Spleen (tissue), 11 donors: ENCODE measurements at regions not wholly inside any gene's neighbourhood (a gene's known extent, or its start where the extent isn't known, plus 50 kb on each side); places are given as distances from the start of the nearest gene placed in this dataset.

Source experiments
- DNase-seq: peaks from one replicate; pipeline ENCODE4 v3.0.0-alpha.2; 2020
- H3K27ac ChIP-seq, 8 donors: fragments of 200-600 bp; sonication (generic) in 7 of 8; 1 replicate in 4 of 8; 2 replicates in 4 of 8; pipeline versions ENCODE4 v1.5.0 to v1.8.0; 2016 to 2021; ENCODE audit warnings: inconsistent platforms in 4 of 8, mild to moderate bottlenecking in 4 of 8, moderate library complexity in 1 of 8
- H3K27me3 ChIP-seq, 7 donors: fragments of 200-600 bp; sonication (generic) in 6 of 7; replicated peaks in 1 of 7; 1 replicate in 4 of 7; 2 replicates in 3 of 7; pipeline versions ENCODE4 v1.5.0 to v1.8.0; 2016 to 2021; ENCODE audit warnings: inconsistent platforms in 3 of 7, mild to moderate bottlenecking in 1 of 7
- H3K36me3 ChIP-seq, 6 donors: fragments of 200-600 bp; sonication (generic) in 5 of 6; 1 replicate in 4 of 6; 2 replicates in 2 of 6; pipeline versions ENCODE4 v1.5.0 to v1.8.0; 2016 to 2021; ENCODE audit warnings: inconsistent platforms in 2 of 6
- H3K4me1 ChIP-seq, 6 donors: fragments of 200-600 bp; sonication (generic) in 5 of 6; 1 replicate in 3 of 6; 2 replicates in 3 of 6; pipeline versions ENCODE4 v1.5.0 to v1.8.0; 2016 to 2021; ENCODE audit warnings: inconsistent platforms in 3 of 6
- H3K4me3 ChIP-seq, 8 donors: fragments of 200-600 bp; sonication (generic) in 7 of 8; 1 replicate in 4 of 8; 2 replicates in 4 of 8; pipeline versions ENCODE4 v1.5.0 to v1.8.0; 2016 to 2021; ENCODE audit warnings: inconsistent platforms in 4 of 8, mild to moderate bottlenecking in 4 of 8, moderate library complexity in 2 of 8
- H3K9me3 ChIP-seq, 8 donors: fragments of 200-600 bp; sonication (generic) in 7 of 8; 1 replicate in 4 of 8; 2 replicates in 4 of 8; pipeline versions ENCODE4 v1.5.0 to v1.8.0; 2016 to 2021; ENCODE audit warnings: inconsistent platforms in 4 of 8
- CTCF ChIP-seq, 11 experiments: fragments of 200-600 bp in 7 of 11; fragments of 450-650 bp in 4 of 11; sonication (generic) in 4 of 11; IDR thresholded peaks in 8 of 11; conservative IDR thresholded peaks in 3 of 11; 1 replicate in 7 of 11; 2 replicates in 4 of 11; pipeline versions ENCODE4 v1.4.0 to v1.8.0; 2016 to 2021; ENCODE audit warnings: antibody characterized with exemption in 11 of 11, inconsistent platforms in 4 of 11, mild to moderate bottlenecking in 1 of 11
- POLR2A ChIP-seq, 3 donors: fragments of 450-650 bp; IDR thresholded peaks; one replicate each; pipeline ENCODE4 v1.5.1; 2017; ENCODE audit warnings: antibody characterized with exemption in 3 of 3, mild to moderate bottlenecking in 1 of 3
- POLR2AphosphoS5 ChIP-seq, 3 donors: sonication (generic); formaldehyde crosslinking; IDR thresholded peaks; one replicate each; pipeline ENCODE4 v1.5.1; 2017; ENCODE audit warnings: antibody characterized with exemption in 3 of 3
- WGBS, 5 donors: extraction: QIAGEN DNeasy Blood & Tissue Kit in 3 of 5; methylation state at CpG; one replicate each; pipeline versions ENCODE4 v1.1.5 to v1.1.7; 2013 to 2018; 5-methylcytosine and 5-hydroxymethylcytosine counted together
- intact Hi-C: fragments of 100-400 bp; cut with DNase I; formaldehyde crosslinking; loops from one replicate; pipeline ENCODE4 v1.15.0; 2023; ENCODE audit warnings: low total_unique reads
- donor health status: healthy with polysubstance abuse.
- donor health status: DM: no; HTN: no; CAD: no; lungs with moderate emphysema.
- donor health status: DM: no; HTN: no; CAD: no.
- donor health status: Bipolar disorder and iron deficiency.
- donor health status: healthy.
- donor health status: DM: no; HTN: no; CAD: no.
- donor health status: DM: yes; HTN: yes; CAD: no.

- Histone ChIP-seq H3K27ac (peak overlapping the region in 1 of 8 donors; percentile 7), H3K27me3 (no peaks in the 10 kb centered on the region), H3K36me3 (no peaks in the 10 kb centered on the region), H3K4me1 (no peaks in the 10 kb centered on the region), H3K9me3 (peaks cover 0 to 9% (median 0%) of the 10 kb centered on the region in 8 donors), H3K4me3 (no peak overlapping the region)
- no peak for TF ChIP-seq CTCF (IDR thresholded peaks at IDR 0.05 in 8 of 11, conservative IDR thresholded peaks at IDR 0.05 in 3 of 11)
- no peak for TF ChIP-seq POLR2AphosphoS5 (IDR thresholded peaks at IDR 0.05)
- TF ChIP-seq POLR2A (IDR thresholded peaks at IDR 0.05), result no peak
- DNase-seq, result no peak
- intact Hi-C loops, result no loop called here
- WGBS, 5 donors, result 45 to 53% (median 49%) methylated on average over 2 of the region's 2 CpGs
These were observed 250.7 kb upstream of the NOX3 start for GRCh38 chr6:155706341-155706740.

- Histone ChIP-seq H3K4me3 (no peak overlapping the region), H3K27me3 (no peaks in the 10 kb centered on the region), H3K9me3 (no peaks in the 10 kb centered on the region), H3K27ac (no peak overlapping the region), H3K4me1 (peaks cover 0 to 10% (median 0%) of the 10 kb centered on the region in 6 donors), H3K36me3 (no peaks in the 10 kb centered on the region)
- 75 to 87% (median 83%) methylated on average over 6 of the region's 6 CpGs for WGBS, 5 donors
- no peak for TF ChIP-seq POLR2A (IDR thresholded peaks at IDR 0.05)
- no peak for TF ChIP-seq POLR2AphosphoS5 (IDR thresholded peaks at IDR 0.05)
- no peak for TF ChIP-seq CTCF (IDR thresholded peaks at IDR 0.05 in 8 of 11, conservative IDR thresholded peaks at IDR 0.05 in 3 of 11)
- no peak for DNase-seq
- intact Hi-C loops, result no loop called here
These were observed 245.7 kb upstream of the NOX3 start for GRCh38 chr6:155701342-155701741.

GRCh38 chr6:155695495-155695894 is 239.9 kb upstream of the NOX3 start:
- Histone ChIP-seq H3K27ac (no peak overlapping the region), H3K9me3 (no peaks in the 10 kb centered on the region), H3K27me3 (no peaks in the 10 kb centered on the region), H3K4me1 (peaks cover 0 to 13% (median 0%) of the 10 kb centered on the region in 6 donors), H3K4me3 (no peak overlapping the region), H3K36me3 (no peaks in the 10 kb centered on the region)
- intact Hi-C loops, result no loop called here
- no peak for DNase-seq
- no peak for TF ChIP-seq POLR2A (IDR thresholded peaks at IDR 0.05)
- TF ChIP-seq POLR2AphosphoS5 (IDR thresholded peaks at IDR 0.05), result no peak
- no peak for TF ChIP-seq CTCF (IDR thresholded peaks at IDR 0.05 in 8 of 11, conservative IDR thresholded peaks at IDR 0.05 in 3 of 11)
- 84 to 94% (median 90%) methylated on average over 7 of the region's 7 CpGs for WGBS, 5 donors

- Histone ChIP-seq H3K27ac (no peak overlapping the region), H3K9me3 (no peaks in the 10 kb centered on the region), H3K4me1 (peaks cover 0 to 13% (median 0%) of the 10 kb centered on the region in 6 donors), H3K27me3 (no peaks in the 10 kb centered on the region), H3K36me3 (no peaks in the 10 kb centered on the region), H3K4me3 (no peak overlapping the region)
- WGBS, 5 donors, result 83 to 88% (median 84%) methylated on average over 3 of the region's 3 CpGs
- DNase-seq, result no peak
- TF ChIP-seq POLR2AphosphoS5 (IDR thresholded peaks at IDR 0.05), result no peak
- intact Hi-C loops, result no loop called here
These were observed 238.8 kb upstream of the NOX3 start for GRCh38 chr6:155694419-155694790.
